Liver (tissue), 8 donors: ENCODE measurements at regions not wholly inside any gene's neighbourhood (a gene's known extent, or its start where the extent isn't known, plus 50 kb on each side); places are given as distances from the start of the nearest gene placed in this dataset.

Experiments used
- DNase-seq: peaks from one replicate; pipeline ENCODE4 v3.0.0-alpha.2; 2017; ENCODE audit warnings: low spot score
- H3K27ac ChIP-seq, 2 donors: one replicate each; pipeline ENCODE4 v1.7.0; 2013; ENCODE audit warnings: inconsistent platforms in 2 of 2, low read length in 2 of 2, control low read depth in 1 of 2, low read depth in 1 of 2, mild to moderate bottlenecking in 1 of 2
- H3K27me3 ChIP-seq, 4 donors: one replicate each; pipeline versions ENCODE4 v1.6.1 to v1.7.0; 2013; ENCODE audit warnings: low read length in 3 of 4, inconsistent platforms in 1 of 4, mild to moderate bottlenecking in 1 of 4, moderate library complexity in 1 of 4; ENCODE audit not compliant: control insufficient read depth in 4 of 4, insufficient read depth in 4 of 4
- H3K36me3 ChIP-seq, 4 donors: one replicate each; pipeline versions ENCODE4 v1.6.1 to v1.7.0; 2013; ENCODE audit warnings: low read length in 3 of 4, mild to moderate bottlenecking in 3 of 4, low read depth in 1 of 4, moderate library complexity in 1 of 4; ENCODE audit not compliant: control insufficient read depth in 4 of 4, insufficient read depth in 3 of 4
- H3K4me1 ChIP-seq, 4 donors: one replicate each; pipeline versions ENCODE4 v1.6.1 to v1.7.0; 2013; ENCODE audit warnings: low read length in 3 of 4, mild to moderate bottlenecking in 3 of 4, moderate library complexity in 1 of 4; ENCODE audit not compliant: control insufficient read depth in 4 of 4, insufficient read depth in 4 of 4
- H3K4me3 ChIP-seq, 3 donors: one replicate each; pipeline versions ENCODE4 v1.6.1 to v1.7.0; 2013; ENCODE audit warnings: low read length in 3 of 3, control low read depth in 1 of 3, low read depth in 1 of 3, mild to moderate bottlenecking in 1 of 3
- H3K9ac ChIP-seq, 2 donors: one replicate each; pipeline ENCODE4 v1.7.0; 2013; ENCODE audit warnings: low read length in 2 of 2, mild to moderate bottlenecking in 2 of 2, moderate library complexity in 2 of 2, control low read depth in 1 of 2, low read depth in 1 of 2
- H3K9me3 ChIP-seq, 4 donors: one replicate each; pipeline versions ENCODE4 v1.6.1 to v1.7.0; 2013; ENCODE audit warnings: low read length in 3 of 4; ENCODE audit not compliant: control insufficient read depth in 4 of 4
- CTCF ChIP-seq: fragments of 150-350 bp; IDR thresholded peaks from 2 replicates; pipeline ENCODE4 v1.5.1; 2017; ENCODE audit warnings: improper control_type of control experiment, low read depth, low read length; ENCODE audit not compliant: missing input control
- EGR1 ChIP-seq, 2 donors: IDR thresholded peaks; 2 replicates each; pipeline ENCODE4 v1.6.1; 2016 to 2018; ENCODE audit warnings: antibody characterized with exemption in 2 of 2, low read depth in 2 of 2
- FOXA1 ChIP-seq: IDR thresholded peaks from 2 replicates; pipeline ENCODE4 v1.6.1; 2016; ENCODE audit warnings: antibody characterized with exemption
- FOXA2 ChIP-seq: IDR thresholded peaks from 2 replicates; pipeline ENCODE4 v1.6.1; 2016; ENCODE audit warnings: antibody characterized with exemption
- GABPA ChIP-seq, 2 donors: IDR thresholded peaks in 1 of 2; conservative IDR thresholded peaks in 1 of 2; 2 replicates each; pipeline ENCODE4 v1.6.1; 2016; ENCODE audit warnings: antibody characterized with exemption in 2 of 2, mild to moderate bottlenecking in 1 of 2, moderate library complexity in 1 of 2
- RXRA ChIP-seq, 2 donors: IDR thresholded peaks; 2 replicates each; pipeline ENCODE4 v1.6.1; 2017 to 2018; ENCODE audit warnings: antibody characterized with exemption in 2 of 2, mild to moderate bottlenecking in 1 of 2
- SP1 ChIP-seq: IDR thresholded peaks from 2 replicates; pipeline ENCODE4 v1.6.1; 2018; ENCODE audit warnings: antibody characterized with exemption, mild to moderate bottlenecking
- TAF1 ChIP-seq: conservative IDR thresholded peaks from 2 replicates; pipeline ENCODE4 v1.6.1; 2016; ENCODE audit warnings: antibody characterized with exemption, mild to moderate bottlenecking
- ZBTB33 ChIP-seq: IDR thresholded peaks from 2 replicates; pipeline ENCODE4 v1.6.1; 2016; ENCODE audit warnings: antibody characterized with exemption
- WGBS: extraction: QIAGEN DNeasy Blood & Tissue Kit; methylation state at CpG from one replicate; pipeline ENCODE4 v1.1.7; 2013; 5-methylcytosine and 5-hydroxymethylcytosine counted together
- TF ChIP-seq, protein P1 (sequence below): IDR thresholded peaks from 2 replicates; pipeline ENCODE4 v1.6.1; 2016; ENCODE audit warnings: antibody characterized with exemption, mild to moderate bottlenecking
- TF ChIP-seq, protein P2 (sequence below): IDR thresholded peaks from 2 replicates; pipeline ENCODE4 v1.6.1; 2016; ENCODE audit warnings: antibody characterized with exemption
- donor health status: healthy.
- donor health status: healthy.
- donor health status: healthy.
- donor health status: healthy.
- donor health status: healthy.

DNA sequence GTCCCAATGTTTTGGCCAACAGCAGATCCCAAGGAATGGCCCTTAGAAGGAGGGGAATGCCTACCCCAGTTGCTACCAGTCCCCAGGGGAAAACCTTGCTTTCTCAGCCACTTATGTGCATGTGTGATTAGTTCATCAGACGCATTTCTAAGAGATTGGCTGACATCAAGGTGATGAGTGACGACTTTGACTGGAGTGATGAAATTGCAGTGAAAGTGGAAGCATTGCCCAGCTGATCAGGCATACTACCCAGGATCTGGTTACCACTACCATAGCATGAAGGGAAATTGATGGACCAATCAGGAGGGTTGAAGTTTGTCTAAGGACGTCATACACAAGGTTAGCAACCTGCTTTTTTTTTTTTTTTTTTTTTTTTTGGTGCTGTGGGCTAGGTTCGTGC lies 90.3 kb upstream of the ELMO1 start:
- Histone ChIP-seq H3K4me3 (no peak overlapping the region), H3K4me1 (no peaks in the 10 kb centered on the region), H3K9ac (no peak overlapping the region), H3K27ac (no peak overlapping the region), H3K36me3 (no peaks in the 10 kb centered on the region), H3K27me3 (no peaks in the 10 kb centered on the region), H3K9me3 (no peaks in the 10 kb centered on the region)
- DNase-seq, result no peak
- 84% methylated on average over 4 of the region's 4 CpGs for WGBS
- TF ChIP-seq FOXA2 (no peak), ZBTB33 (no peak), EGR1 (IDR thresholded peaks at IDR 0.05; ENCODE audit: low read depth in 2 of 2) (no peak)

- H3K27ac ChIP-seq, result no peak overlapping the region
- no peak overlapping the region for H3K4me3 ChIP-seq
- no peaks in the 10 kb centered on the region for H3K4me1 ChIP-seq
- H3K9ac ChIP-seq, result no peak overlapping the region
- no peaks in the 10 kb centered on the region for H3K9me3 ChIP-seq
- WGBS, result 89% methylated on average over 9 of the region's 9 CpGs
- H3K27me3 ChIP-seq, result no peaks in the 10 kb centered on the region
- TF ChIP-seq, protein P1, sequence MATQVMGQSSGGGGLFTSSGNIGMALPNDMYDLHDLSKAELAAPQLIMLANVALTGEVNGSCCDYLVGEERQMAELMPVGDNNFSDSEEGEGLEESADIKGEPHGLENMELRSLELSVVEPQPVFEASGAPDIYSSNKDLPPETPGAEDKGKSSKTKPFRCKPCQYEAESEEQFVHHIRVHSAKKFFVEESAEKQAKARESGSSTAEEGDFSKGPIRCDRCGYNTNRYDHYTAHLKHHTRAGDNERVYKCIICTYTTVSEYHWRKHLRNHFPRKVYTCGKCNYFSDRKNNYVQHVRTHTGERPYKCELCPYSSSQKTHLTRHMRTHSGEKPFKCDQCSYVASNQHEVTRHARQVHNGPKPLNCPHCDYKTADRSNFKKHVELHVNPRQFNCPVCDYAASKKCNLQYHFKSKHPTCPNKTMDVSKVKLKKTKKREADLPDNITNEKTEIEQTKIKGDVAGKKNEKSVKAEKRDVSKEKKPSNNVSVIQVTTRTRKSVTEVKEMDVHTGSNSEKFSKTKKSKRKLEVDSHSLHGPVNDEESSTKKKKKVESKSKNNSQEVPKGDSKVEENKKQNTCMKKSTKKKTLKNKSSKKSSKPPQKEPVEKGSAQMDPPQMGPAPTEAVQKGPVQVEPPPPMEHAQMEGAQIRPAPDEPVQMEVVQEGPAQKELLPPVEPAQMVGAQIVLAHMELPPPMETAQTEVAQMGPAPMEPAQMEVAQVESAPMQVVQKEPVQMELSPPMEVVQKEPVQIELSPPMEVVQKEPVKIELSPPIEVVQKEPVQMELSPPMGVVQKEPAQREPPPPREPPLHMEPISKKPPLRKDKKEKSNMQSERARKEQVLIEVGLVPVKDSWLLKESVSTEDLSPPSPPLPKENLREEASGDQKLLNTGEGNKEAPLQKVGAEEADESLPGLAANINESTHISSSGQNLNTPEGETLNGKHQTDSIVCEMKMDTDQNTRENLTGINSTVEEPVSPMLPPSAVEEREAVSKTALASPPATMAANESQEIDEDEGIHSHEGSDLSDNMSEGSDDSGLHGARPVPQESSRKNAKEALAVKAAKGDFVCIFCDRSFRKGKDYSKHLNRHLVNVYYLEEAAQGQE, result no peak
- TF ChIP-seq EGR1 (IDR thresholded peaks at IDR 0.05; ENCODE audit: low read depth in 2 of 2) (no peak), CTCF (no peak), SP1 (no peak), GABPA (IDR thresholded peaks at IDR 0.05 in 1 of 2, conservative IDR thresholded peaks at IDR 0.05 in 1 of 2) (no peak), RXRA (IDR thresholded peaks at IDR 0.05) (no peak), FOXA1 (no peak), TAF1 (no peak), FOXA2 (no peak)
- TF ChIP-seq, protein P2, sequence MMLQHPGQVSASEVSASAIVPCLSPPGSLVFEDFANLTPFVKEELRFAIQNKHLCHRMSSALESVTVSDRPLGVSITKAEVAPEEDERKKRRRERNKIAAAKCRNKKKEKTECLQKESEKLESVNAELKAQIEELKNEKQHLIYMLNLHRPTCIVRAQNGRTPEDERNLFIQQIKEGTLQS, result no peak
- no peak for DNase-seq
- H3K36me3 ChIP-seq, result no peaks in the 10 kb centered on the region
Observed at GRCh38 chr7:37540917-37541316, 92.3 kb upstream of the ELMO1 start.
